Glomerular visceral epithelial cell (primary cell): ENCODE measurements at regions not wholly inside any gene's neighbourhood (a gene's known extent, or its start where the extent isn't known, plus 50 kb on each side); places are given as distances from the start of the nearest gene placed in this dataset.
"Not testable (repeated sequence)": the region's sequence is repeated elsewhere in the genome, so short reads cannot be mapped to it uniquely, and the experiment has no call there.

Source experiments
- DNase-seq: peaks from one replicate; pipeline ENCODE4 v3.0.0-alpha.2; 2016; ENCODE audit errors: extremely low spot score

DNA sequence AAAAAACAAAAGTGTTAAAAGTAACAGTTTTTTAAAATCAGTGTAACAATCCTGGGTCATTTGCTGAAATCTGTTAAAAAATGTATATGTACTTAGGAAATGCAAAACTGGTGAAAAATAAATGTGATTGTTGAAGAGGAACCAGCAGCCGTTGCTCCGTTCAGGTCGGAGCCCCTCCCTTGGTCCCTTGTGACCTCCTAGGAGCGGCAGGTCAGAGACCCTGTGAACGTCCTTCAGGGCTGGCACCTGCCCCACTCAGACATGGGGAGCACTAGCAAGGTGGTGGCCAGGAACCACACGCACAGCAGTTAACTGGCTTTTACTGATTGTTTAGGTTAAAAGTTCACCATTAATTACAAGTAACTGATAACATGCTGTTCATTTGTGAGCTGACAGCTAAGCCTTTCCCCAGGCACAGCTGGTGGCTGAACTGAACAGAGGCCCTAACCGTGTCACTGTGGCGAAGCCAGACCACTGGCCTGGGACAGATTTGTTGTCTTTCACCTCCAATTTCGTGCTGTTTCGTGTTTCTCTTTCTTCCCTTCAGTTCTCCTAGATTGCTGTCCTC is 159.2 kb upstream of the ALKAL2 start:
- DNase-seq: no peak

DNA sequence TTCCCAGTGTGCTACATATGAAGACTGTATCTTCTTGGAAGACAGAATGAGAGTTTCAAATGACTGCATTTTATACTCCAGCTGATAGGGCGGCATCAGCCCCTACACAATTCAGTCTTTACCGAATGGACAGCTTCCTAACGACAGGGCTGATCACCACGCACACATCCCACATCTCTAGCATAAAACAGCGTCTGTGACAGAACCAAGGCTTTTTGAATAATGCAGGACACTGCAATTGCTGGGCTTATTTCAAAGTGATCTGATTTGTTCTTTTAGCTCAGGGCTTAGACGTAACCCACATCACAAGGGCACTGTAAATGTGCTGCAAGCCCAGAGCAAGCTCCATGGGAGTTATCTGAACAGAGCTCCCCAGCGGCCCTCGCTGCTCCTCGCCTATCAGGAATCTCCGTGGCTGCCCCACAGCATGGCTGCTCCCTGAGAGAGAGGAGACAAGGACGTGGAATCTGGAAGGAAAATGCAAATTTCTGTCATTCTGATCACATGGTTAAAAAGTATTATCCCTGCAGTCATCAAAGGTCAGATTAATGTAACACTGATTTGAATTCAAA is 158.5 kb upstream of the ALKAL2 start:
- no peak for DNase-seq

DNA sequence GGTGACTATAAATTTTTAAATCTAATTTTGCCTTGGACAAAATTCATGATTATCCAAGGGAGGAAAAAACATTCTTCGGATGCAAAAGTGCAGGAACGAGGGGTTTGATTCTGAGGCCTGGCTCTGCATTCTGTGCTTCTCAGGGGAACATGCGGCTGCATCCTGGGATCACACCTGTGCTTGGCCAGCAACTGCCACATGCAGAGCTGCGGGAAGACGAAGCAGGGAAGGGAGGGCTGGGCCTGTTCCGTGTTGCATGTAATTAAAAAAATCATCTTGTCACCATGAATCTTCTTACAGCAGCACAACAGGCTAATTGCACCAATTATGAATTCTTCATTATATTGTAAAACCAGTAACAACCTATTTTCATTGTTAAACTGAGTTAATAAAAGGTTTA is 158.0 kb upstream of the ALKAL2 start:
- DNase-seq: no peak

DNA sequence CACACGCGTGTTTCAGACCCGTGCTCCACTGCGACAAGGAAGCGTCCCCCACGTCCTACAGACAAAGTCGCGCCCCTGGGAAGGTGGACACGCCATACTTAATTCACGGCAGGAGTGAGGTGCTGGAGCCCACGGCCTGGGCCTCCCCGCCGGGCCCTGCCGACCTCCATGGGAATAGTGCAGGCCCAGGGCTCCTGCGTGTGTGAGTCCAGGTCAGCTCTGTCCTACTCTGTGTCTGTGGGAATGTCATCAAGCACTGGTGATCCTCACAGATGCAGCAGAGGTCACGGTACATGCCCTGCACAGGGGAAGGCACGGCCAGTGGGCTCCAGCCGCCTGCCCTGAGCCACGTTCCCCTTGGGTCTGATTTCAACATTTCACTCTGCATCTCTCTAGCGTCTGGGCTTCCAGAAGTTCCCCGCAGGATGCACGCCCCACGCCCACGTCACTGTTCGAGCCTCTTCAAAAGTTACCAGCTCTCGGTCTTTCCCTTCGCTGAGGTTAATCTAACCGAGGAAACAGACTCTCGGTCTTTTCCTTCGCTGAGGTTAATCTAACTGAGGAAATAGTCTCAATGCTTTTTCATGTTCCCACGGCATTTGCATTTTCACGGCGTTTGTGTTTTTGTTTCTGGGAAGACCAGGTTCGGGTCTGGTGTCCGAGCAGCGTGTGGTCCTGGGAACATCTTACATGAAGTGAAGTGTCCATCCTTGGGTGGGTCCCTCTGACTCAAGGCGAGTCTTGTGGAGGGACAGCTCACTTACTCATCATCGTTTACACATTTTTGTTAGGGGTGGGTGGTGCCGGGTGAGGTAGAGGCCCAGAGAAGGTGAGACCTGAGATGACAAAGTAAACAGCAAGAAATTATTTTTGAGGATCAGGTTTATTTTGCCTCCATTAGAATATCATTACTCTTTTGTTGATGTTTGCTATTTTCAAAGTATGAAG is 157.3 kb upstream of the ALKAL2 start:
- DNase-seq: no peak

DNA sequence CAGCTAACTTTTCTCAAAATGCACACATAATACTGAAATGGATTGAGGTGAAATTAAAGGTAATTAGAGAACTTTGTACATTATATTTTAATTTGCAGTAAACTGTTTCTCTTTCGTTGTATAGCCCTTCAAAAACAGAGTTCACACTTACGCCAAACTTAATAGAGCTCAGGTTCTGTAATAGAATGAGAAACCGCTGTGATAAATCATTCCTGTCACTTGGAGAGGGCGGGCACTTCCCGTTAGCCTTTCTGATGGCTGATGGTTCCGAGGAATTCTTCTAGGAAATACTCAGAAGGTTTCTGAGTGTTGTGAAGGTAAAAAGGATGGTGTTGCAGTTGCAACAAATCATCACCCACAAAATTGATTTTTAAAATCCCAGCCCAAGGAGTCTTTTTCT is 155.8 kb upstream of the ALKAL2 start:
- DNase-seq: no peak

DNA sequence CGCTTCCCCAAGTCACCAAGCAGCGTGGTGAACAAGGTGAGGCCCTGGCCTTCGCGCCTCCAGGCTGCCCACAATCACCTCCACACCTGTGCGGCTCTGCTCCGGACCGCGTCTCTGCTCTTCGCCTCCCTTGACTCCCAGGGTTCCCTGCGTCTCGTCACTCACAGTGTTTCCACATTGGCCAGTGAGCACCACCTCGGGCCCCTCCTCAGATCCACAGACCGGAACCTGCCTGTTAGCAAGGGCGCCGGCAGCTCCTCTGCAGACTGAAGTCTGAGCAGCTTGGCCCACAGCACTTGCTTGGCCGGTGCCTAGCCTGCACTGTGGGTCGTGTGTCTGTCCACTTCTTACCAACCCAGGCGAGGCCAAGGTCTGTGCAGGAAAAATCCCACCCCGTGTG is 155.3 kb upstream of the ALKAL2 start:
- no peak for DNase-seq

DNA sequence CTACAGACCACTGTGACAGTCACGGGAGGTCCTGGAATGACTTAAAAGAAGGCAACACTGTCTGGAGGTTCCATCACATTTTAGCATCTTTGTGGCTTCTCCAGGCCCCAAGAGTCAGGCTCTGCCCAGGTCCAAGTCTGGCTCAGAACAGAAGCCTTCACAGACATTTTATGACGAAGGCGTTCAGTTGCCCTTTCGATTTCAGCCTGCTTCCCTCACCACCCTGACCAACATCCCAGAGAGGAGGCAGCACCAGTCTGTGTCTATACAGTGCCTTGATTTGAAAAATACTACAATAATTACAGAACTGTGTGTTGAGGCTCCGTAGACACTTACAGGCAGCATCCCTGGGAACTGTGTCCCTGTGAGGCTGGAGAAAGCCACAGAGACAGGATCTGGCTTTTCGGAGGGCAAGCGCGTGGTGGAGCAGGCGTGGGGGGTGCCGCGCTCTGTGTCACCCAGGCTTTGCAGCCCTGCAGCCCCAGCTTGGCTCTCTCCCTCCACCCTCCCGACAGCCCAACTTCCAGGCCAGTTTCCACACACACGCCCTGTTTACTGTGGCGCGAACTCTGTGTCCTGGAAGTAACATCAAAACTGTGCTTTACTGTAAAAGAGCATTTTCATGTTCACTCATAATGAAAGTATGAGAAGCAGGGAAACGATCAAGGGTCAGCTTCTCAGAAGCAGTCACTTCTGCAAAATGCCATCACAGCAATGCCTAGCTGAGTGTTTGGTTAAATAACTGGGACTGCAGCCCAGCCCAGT is 153.5 kb upstream of the ALKAL2 start:
- no peak for DNase-seq

DNA sequence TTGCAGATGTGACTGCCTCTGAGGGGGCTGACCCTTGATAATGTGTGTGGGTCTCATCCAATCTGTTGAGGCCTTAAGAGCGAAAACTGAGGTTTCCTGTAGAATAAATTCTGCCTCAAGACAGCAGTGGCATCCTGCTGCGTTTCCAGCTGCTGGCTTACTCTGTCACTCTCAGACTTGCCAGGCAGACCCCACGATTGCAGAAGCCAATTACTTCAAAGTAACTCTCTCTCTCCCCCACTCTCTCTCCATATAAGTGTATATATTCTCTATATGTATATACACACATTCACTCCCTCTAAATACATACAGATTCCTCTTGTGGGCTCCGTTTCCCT is 152.5 kb upstream of the ALKAL2 start:
- no peak for DNase-seq

DNA sequence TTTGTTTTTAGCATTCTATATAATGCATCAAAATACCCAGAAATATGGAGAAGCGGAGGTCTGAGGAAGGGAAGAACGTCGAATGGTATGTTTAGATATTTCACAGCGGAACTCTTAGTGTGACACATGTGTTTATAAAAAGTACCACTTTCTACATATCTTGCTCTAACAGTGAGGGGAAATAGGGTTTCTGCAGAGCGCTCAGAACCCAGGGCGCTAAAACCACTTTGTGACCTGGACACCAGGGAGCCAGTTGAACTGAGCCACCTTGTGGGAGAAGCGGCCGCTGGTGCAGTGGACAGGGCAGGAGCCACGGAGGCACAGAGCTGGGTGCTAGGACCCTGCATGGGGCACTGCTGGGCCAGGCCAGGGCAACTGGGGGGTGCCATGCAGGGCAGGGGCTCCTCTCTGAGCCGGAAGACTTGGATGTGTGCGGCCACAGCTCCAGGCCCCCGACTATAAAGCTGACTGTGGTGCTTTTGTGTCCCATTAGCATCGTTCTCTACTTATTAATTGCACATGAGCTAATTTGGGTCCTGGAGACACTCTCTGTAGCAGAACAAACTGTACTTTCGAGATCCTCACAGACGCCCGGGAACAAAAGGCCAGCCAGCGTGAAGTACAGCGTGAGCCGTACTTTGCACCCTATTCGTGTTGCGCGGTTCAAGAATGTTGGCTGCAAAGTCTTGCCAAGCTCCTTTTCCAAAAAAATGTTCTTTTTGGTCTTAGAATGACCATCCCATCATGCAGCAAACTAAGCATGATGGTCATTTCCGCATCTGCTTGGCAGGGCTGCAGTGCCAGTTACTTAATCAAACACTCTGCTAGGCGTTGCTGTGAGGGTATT is 151.9 kb upstream of the ALKAL2 start:
- no peak for DNase-seq

DNA sequence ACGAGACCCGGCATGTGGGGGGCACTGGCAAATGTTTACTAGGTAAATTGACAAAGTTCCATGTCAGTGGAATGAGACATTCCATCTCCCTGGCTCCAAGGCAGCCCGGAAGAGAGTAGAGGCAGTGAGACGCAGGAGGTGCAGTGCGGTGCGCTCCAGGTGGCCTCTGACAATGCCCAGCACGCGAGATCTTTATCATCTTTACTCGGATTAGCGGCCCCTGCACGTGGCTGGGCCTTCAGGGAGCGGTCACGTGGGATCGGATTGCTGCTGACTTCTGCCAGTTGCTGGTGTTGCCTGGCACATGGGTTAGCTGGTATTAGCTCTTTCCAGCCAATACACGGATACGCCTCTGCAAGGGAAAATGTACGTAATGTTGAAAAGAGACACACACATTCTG is 151.2 kb upstream of the ALKAL2 start:
- DNase-seq: no peak

DNA sequence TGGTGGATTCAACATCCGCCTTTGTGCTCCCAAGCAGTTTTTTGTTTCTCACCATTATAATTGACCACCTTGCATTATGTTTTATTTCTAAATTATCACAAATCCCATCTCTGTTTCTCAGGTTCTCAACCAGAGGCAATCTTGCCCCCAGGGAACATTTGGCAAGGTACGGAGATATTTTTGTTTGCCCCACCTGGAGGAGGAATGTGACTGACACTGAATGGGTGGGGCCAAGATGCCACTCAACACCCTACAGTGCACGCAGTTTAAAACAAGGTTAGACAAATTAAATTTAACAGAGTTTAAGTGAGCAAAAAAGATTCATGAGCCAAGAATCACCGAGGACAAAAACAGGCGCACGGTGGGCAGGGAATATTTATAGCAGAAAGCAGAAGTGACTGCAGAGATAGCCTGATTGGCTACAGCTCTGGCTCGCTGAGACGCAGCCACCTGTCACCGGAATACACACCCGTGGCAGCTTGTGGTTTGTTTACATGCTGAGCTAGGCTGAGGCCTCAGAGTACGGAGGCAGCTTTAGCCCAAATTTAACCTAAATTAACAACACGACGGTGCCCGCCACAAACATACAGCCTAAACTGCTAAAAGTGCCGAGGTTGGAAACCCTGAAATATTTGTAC is 150.0 kb upstream of the ALKAL2 start:
- DNase-seq: no peak

DNA sequence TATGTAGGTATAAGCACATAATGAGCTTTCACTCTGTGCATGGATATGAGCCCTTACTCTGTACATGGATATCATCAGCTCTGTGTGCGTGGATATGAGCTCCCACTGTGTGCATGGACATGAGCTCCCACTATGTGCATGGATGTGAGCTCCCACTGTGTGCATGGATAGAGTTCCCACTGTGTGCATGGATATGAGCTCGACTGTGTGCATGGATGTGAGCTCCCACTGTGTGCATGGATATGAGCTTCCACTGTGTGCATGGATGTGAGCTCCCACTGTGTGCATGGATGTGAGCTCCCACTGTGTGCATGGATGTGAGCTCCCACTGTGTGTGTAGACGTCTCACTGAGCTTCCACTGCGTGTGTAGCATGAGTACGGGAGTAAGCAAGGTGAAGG is 149.3 kb upstream of the ALKAL2 start:
- no peak for DNase-seq

DNA sequence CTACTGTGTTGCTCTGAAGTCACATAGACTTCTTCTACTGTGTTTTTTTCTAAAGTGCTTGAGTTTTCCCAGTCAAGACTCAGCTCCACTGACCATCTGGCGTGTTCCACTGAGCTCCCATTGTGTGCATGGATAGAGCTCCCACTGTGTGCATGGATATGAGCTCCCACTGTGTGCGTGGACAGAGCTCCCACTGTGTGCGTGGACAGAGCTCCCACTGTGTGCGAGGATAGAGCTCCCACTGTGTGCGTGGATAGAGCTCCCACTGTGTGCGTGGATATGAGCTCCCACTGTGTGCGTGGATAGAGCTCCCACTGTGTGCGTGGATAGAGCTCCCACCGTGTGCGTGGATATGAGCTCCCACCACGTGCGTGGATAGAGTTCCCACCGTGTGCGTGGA is 148.3 kb upstream of the ALKAL2 start:
- DNase-seq: no peak

DNA sequence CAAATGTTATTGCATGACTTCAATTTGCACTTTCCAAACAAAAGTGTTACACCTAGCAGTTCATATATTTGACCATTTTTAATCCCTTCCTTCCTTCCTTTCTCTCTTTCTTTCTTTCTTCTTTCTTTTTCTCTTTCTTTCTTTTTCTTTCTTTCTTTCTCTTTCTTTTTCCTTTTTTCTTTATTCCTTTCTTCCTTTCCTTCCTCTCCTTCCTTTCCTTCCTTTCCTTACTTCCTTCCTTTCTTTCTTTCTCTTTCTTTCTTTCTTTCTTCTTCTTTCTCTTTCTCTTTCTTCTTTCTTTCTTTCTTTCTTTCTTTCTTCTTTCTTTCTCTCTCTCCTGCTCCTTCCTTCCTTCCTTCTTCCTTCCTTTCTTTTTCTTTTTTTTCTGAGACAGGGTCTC is 146.7 kb upstream of the ALKAL2 start:
- DNase-seq: no peak

DNA sequence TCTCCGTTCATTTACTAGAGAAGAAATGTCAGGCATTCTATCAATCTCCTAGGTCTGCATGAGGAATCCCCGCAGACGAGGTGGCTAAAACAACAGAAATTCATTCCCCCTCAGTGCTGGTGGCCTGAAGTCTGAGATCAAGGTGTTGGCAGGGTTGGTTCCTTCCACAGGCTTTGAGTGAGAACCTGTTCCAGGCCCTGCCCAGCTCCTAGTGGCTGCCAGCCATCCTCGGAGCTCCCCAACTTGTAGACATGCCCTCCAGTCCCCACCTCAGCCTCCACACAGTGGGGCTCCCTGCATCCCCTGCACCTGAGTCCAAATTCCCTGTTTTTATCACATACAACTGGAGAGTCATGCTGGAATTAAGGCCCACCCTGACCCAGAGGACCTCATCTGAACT is 145.3 kb upstream of the ALKAL2 start:
- DNase-seq: no peak

DNA sequence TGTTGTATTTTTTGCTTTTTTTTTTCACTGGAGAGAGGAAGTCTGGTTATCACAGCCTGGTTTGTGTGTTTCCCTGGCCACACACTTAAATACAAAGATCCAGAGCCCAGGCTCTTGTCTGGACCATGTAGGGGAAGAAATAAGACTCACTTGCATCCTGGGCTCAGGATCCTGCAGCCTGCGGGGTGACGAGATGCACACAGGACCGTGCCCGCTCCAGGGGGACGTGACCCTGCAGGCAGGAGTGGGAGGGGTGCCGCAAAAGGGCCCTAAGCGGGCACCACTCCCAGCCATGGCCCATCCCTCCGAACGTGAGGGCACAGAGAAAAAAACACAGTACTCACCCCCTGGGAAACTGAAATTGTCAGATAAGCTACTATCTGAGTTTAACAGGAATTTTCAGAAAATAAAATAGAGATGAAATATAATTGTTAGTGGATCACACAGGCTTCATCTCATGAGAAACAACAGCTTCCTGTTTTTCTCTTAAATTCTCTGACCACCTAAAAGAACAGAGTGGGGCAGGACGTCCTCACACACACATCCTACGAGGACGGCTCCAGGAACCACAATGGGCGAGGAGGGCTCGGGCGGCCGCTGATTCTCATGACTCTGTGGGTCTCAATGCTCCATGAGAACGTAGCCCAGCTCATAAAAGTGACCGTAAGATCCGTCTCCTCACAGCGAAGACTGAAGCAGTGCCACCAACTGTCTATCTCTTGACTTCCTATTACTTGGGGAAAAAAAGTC is 142.6 kb upstream of the ALKAL2 start:
- no peak for DNase-seq

DNA sequence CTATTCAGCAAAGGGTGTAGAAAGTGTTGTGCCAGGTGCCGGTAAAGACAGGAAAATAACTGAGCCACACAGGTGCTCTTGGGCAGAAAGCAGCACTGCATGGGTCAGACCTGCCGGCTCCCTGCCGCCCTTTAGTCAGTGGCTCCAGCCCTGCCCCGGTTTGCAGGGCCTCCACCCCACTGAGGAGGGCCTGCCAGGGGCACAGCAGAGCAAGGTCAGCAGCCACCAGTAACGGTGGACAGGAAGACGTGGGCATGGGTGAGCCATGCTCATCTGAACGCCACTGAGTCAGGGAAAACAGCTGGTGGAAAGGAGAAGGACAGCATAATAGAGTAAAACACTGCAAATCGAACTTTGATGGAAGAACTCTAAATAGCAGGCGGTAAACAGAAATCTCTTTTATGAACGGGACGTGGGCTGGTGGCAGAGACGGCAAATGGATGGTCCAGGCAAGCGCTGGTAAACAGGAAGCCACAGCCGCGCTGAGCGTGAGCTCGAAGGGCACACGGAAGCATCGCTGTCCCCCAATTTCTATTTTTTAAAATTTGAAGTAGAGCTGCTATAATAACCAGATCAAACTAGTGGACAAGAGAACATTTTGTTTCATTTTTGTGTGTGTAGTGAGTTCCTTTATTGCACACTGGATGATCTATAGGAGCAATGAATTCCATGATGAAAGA is 141.8 kb upstream of the ALKAL2 start:
- DNase-seq: no peak

DNA sequence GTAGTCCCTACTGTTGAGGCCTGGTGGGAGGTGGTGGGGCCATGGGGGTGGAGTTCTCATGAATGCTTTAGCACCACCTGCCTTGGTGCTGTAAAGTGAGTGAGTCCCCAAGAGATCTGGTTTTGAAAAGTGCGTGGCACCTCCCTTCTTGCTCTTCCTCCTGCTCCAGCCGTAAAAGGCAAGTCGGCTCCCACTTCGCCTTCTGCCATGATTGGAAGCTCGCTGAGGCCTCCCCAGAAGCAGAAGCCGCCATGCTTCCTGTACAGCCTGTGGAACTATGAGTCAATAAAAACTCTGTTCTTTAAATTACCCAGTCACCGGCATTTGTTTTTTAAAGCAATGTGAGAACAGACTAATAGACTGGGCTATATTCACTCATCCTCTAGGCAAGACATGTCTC is 141.3 kb upstream of the ALKAL2 start:
- no peak for DNase-seq

DNA sequence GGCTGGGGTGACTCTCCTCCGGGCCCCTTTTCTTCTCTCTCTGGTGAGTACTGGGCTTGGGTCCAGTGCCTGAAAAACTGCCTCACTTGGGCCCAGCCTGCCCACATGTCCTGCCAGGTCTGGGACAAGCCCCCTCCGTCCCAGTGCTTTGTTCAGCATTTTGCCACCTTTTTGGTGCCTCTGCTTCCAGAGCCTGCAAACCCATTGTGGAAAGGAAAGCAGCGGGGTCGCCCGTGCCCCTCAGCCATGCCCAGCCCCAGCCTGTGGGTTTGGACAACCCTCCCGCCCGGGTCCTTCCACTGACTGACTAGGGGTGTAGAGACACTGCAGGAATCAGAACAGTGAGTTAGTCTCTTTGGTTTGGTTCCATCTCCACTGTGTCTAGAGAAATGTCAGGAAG is 140.7 kb upstream of the ALKAL2 start:
- DNase-seq: no peak

DNA sequence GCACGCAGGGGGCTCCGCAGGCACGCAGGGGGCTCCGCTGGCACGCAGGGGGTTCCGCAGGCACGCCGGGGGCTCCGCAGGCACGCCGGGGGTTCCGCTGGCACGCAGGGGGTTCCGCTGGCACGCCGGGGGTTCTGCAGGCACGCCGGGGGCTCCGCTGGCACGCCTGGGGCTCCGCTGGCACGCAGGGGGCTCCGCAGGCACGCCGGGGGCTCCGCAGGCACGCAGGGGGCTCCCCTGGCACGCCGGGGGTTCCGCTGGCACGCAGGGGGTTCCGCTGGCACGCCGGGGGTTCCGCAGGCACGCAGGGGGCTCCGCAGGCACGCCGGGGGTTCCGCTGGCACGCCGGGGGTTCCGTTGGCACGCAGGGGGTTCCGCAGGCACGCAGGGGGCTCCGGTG is 138.8 kb upstream of the ALKAL2 start:
- DNase-seq: not testable (repeated sequence)
